Activated effector memory CD4-positive, alpha-beta T cell treated with anti-CD3 and anti-CD28 coated beads, Interleukin-2, amount 50 U/mL, for 16 hours (primary cell): ENCODE measurements at regions not wholly inside any gene's neighbourhood (a gene's known extent, or its start where the extent isn't known, plus 50 kb on each side); places are given as distances from the start of the nearest gene placed in this dataset.
"Not testable (repeated sequence)": the region's sequence is repeated elsewhere in the genome, so short reads cannot be mapped to it uniquely, and the experiment has no call there.

Source experiments
- DNase-seq: peaks from one replicate; pipeline ENCODE4 v3.0.0-alpha.2; 2020

- no peak for DNase-seq
Observed at GRCh38 chr10:124206616-124207015, 113.2 kb upstream of the CHST15 start.

DNA sequence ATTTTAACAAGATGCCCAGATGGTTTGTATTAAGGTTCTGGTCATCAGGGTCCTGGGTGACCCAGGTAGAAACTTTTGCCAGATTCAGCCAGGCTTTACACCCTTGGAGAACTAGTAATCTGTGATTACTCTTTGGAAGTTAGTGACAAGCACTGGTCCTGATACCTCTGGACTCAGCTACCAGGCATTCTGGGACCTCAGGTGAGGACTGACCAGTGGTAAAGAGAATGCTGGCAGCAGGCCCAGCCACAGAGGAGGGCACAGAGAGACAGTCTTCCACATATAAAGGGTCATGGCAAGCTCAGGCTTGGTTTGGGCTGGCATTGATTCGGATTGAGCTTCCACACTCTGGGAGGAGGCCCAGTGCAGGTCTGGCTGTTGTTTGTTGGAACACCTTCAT, 112.0 kb upstream of the CHST15 start:
- DNase-seq = no peak

GRCh38 chr10:124204726-124205125, 111.3 kb upstream of the CHST15 start:
- DNase-seq = no peak

DNA sequence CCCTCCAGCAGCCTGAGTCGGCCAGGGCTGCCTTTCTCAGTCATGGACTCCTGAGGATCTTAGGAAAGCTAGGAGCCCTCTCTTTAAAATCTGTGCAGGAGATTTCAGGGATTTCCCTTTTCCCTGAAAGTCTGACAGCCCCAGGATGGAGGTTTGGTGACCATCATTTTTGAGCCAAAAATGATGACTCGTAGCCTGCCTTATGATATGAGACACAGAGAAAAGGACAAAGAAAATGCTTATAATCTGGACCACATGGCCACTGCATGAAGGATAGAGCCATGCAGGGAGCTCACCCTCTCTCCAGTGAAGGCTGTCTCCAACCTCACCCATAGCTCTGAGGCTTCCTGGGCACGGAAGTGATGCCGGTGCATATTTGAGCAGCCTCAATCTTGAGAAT, 106.6 kb upstream of the CHST15 start:
- no peak for DNase-seq

- no peak for DNase-seq
Observed at GRCh38 chr10:124198871-124199270, 105.5 kb upstream of the CHST15 start.

- no peak for DNase-seq
Observed at GRCh38 chr10:124198125-124198501, 104.7 kb upstream of the CHST15 start.

DNA sequence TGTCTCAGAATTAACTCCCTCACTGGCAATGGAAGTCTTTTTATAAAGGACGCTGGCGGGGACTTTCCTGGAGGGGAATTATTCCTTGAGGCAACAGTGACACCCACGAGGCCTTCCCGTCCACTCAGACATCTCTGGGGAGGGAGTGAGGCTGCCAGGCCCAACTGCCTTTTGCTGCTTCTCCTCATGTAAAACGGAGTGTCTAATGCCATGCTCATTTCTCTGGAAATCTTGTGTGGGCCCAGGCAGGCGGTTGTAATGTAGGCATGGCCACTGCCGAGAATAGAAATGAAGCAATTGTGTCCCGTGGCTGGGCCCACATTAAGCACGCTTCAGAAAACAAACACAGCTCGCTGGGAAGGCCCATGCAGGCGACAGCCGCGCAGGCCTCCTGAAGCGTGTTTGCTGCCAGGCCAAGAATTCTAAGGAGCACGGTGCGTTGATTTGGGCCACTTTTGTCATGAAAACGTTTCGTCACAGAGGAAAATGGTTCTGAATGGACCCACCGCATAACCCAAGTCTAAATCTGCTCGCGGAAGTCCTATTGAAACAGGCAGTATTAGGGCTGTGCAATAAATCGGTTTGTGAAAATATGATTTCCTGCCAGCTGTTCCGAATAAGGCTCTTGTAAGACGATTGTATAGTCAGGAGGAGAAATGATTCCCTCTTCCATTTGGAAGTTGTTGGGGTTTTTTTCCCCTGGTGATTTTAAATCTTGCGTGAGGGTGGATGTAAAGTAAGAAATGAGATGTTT, 104.2 kb upstream of the CHST15 start:
- DNase-seq = peak; percentile 36

DNA sequence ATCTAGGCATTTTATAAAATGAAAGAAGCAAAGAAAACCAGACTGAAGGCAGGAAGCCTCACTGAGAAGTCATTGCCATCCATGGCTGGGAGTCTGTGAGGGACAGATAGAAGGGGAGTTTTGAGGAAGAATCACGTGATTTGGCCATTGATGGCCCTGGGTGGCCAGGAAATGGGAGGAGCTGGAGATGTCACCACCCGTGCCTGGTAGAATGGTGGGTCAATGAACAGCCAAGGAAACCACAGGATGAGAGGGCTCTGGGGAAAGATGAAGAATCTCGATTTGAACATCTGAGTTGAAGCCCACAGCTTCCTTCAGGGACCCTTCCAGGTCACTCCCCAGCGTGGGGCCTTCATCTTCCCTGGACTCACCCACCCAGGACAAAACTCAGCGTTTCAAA, 103.3 kb upstream of the CHST15 start:
- DNase-seq = peak; percentile 28

DNA sequence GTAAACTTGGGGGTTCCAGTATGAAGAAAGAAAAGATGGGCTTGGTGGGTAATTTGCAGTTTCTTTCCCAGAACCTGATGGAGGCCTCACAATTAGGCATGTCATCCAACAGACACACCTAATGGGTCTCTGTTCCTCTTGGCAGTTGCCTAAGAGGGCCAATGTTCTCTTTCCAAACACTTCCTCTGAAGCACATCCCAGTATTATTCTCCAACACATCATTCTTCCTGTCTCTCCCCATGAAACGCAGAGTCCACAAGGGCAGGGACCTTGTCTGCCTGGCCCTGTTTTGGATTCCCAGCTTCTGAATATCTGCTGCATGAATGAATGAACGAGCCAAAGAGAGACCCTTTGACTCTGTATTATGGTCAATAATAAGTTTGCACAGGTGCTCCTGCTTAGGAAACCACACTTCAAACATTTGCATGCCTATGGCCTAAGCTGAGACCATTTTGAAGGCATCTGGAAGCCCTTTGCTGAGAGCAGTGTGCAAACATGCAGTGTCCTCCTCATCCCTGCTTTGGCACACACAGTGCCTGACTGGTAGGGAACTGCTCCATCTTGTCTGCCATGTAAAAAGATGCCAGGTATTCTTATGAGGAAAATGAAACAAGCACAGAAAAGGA, 100.9 kb upstream of the CHST15 start:
- peak; percentile 19 for DNase-seq

- no peak for DNase-seq
Observed at GRCh38 chr10:124193309-124193696, 99.9 kb upstream of the CHST15 start.

GRCh38 chr10:124192664-124193308, 99.4 kb upstream of the CHST15 start:
- DNase-seq = peak; percentile 45

- DNase-seq = not testable (repeated sequence)
Observed at GRCh38 chr10:124190476-124190875, 97.1 kb upstream of the CHST15 start.

DNA sequence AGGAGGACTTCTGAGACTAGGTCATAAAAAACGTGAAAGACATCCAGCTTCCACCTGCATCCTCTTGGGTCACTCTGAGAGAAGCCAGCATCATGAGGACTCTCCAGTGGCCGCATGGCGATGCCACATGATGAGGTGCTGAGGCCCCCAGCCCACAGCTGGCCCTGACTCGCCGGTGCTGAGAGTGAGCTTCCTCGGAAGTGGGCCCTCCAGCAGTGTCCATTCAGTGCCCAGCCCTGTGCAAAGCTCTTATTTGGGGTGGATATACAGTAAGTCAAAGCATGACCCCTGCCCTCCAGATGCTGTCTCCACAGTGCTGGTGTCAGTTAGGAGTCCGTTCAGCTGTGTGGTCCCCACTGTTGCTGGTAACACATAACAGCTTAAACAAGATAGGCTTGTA, 93.6 kb upstream of the CHST15 start:
- DNase-seq = no peak

GRCh38 chr10:124185084-124185483, 91.7 kb upstream of the CHST15 start:
- no peak for DNase-seq

DNA sequence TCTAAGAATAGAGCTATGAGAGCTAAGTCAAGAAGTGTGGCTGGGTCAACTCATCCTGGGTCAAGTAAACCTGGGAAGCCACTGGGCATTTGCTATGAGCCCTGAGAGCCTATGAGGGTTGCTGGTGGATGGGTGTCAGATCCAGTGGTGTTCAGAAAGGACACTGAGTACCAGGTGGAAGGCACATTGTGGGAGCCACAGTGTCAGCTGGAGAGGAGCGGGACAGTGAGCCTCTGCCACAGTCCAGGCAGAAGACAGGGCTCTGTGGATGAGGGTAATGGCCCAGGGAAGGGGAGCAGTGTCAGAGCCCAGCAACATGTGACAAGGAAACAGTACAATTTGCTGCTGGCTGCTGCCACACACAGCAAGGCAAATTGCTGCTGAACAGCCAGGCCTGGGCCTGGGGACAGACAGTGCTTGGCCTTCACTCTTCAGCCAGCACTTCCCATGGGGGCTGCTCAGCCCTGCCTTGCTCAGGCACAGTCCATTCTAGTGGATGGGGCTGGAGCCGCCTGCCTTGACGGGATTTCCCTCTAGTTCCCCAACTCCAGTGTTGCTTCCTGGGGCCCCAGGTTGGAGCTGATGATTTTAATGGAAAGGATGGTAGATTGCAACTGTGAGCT, 90.9 kb upstream of the CHST15 start:
- no peak for DNase-seq

DNA sequence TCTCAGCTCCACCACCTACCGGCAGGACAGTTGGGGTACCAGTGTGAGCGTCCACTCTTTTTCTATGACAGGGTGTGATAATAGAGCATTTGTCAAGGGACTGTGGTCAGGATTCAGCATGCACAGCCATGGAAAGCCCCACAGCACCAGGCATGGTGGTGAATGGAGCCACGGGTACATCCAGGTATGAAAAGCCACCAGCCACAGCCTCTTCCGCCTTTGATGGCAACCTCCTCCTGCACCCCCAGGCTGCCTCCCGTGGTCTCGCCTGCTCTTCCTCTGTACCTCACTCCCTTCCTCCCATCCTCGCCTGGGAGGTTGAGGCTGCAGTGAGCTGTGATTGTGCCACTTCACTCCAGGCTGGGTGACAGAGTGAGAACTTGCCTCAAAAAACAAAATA, 90.2 kb upstream of the CHST15 start:
- no peak for DNase-seq

GRCh38 chr10:124182088-124182541, 88.7 kb upstream of the CHST15 start:
- no peak for DNase-seq

- no peak for DNase-seq
Observed at GRCh38 chr10:124181656-124182055, 88.3 kb upstream of the CHST15 start.

GRCh38 chr10:124180947-124181549, 87.7 kb upstream of the CHST15 start:
- DNase-seq = no peak

- DNase-seq = no peak
Observed at GRCh38 chr10:124180044-124180745, 86.8 kb upstream of the CHST15 start.

DNA sequence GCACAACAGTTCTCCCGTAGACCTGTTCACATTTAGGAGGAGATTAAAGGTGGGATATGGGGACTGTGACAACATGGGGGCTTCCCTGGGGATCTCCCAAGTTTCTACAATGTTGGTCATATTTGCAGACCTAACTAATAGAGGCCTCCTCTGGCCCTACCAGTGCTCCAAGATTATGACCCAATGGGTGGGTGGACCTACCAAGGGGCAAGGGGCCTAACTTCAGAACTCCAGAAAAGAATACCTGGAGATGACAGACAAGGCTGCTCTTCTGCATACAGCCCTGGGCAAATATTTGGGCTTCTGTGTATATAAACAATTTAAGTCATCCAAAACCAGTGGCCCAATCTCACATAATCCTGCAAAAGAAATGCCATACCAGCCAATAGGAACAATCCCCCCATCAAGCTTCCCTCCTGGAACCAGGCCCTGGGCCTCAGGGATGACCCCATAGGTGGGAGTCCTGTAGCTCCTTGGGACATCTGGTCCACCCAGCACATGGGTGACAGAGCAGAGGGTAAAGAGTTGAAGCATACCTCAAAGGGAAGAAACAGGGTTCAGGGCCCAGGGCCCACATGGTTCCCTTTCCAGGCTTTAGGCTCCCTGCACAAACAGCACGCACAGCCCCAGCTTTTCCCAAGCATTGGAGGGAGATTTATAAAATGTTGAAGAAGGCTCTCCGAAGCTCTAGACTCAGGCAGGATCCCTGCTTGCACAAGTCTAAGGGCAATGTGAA, 86.1 kb upstream of the CHST15 start:
- no peak for DNase-seq

DNA sequence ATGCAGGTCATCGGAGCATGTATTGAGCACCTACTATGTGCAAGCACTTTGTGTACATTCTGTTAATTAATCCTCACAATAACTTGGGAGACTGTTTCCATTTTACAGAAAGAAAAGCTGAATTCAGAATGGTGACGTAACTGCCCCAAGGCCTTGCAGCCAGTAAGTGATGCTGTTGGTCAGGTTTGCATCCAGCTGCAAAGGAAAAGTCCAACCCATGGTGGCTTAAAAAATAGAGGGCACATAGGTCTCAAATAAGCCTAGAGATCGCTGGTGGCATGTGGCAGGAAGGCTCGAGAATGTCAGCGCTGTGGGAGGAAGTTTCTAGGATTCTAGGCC, 83.8 kb upstream of the CHST15 start:
- no peak for DNase-seq
